GM13976 (cell line): ENCODE measurements at regions not wholly inside any gene's neighbourhood (a gene's known extent, or its start where the extent isn't known, plus 50 kb on each side); places are given as distances from the start of the nearest gene placed in this dataset.

Experiments
- DNase-seq: peaks from one replicate; pipeline ENCODE4 v3.0.0; 2012; ENCODE audit warnings: low spot score
- CTCF ChIP-seq: IDR thresholded peaks from 2 replicates; pipeline ENCODE4 v1.5.1; 2012; ENCODE audit warnings: borderline replicate concordance, mild to moderate bottlenecking; ENCODE audit not compliant: insufficient read depth; ENCODE audit errors: extremely low read depth, missing control alignments, control extremely low read depth
- in situ Hi-C: fragments of 300-500 bp; cut with MboI; formaldehyde crosslinking; loops from one replicate; pipeline ENCODE4 v1.12.0; 2022; ENCODE audit warnings: low sequenced_read_pairs, mixed read lengths, inconsistent platforms; ENCODE audit not compliant: unreplicated experiment

- in situ Hi-C loops = no loop called here
- no peak for DNase-seq
- no peak for TF ChIP-seq CTCF
Measured at GRCh38 chr12:107327651-107328182, 234.4 kb upstream of the CRY1 start.

- DNase-seq = no peak
- TF ChIP-seq CTCF = no peak
Measured at GRCh38 chr12:107328442-107329133, 235.2 kb upstream of the CRY1 start.

DNA sequence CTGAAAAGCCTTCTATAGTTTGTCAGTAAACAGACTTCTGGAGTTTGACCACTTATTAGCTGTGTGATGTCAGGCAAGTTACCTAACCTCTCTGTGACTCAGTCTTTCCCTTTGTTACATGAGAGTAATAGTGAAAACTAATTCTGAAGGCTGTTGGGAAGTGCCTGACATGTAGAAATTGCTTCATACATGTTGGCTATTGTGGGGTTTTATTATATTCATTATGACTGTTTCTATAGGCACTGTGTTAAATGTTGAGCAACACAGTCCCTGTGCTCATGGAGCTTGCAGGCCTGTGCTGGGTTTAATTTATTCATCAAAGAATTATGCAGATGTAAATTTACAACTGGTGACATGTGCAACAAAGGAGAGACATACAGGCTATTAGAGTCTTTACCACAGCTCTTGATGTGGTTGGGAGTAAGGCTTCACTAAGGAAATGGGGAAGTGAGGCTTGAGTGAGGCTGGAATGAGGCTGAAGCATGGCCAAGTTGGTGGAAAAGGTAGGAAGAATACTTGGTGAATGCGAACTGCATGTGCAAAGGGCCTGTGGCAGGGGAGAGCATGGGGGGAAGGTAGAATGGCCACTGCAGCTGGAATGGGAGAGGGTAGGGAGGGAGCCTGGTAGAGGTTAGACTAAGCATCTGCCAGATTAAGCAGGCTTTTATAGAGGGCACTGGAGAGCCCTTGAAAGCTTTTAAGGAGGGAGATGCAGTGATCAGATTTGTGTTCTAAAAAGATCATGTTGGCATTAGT, 236.4 kb upstream of the CRY1 start:
- DNase-seq = no peak
- TF ChIP-seq CTCF = no peak
- in situ Hi-C loops = no loop called here

More at GRCh38 chr12:107328442-107329133, 235.2 kb upstream of the CRY1 start:
- in situ Hi-C loops = no loop called here

DNA sequence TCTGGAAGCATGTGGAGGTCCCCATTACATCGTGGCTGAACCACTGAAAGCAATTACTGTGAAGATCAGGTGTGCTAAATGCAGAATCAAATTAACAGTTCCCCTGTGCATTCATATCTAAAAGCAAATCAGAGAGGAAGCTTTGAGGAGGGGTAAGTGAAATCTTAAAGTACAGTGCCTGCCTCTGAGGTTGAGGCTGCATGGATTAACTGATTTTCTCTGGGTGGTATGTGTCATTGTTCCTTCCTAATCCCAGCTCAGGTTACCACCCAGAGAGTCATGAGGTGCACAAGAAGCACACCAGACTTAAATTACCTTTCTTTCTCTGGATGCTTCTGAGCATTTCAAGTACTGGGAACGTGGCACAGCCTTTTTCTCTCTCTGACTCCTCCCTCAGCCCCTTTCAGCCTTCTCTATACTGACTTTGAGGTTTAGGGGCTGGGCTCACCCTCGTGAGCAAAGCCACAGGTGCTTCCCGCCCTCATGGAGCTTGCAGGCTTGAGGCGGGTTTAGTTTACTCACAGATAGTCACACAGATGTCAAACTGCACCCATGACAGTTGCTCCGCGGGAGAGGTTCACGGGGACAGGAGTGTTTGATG, 237.6 kb upstream of the CRY1 start:
- DNase-seq = no peak
- in situ Hi-C loops = no loop called here
- TF ChIP-seq CTCF = no peak

DNA sequence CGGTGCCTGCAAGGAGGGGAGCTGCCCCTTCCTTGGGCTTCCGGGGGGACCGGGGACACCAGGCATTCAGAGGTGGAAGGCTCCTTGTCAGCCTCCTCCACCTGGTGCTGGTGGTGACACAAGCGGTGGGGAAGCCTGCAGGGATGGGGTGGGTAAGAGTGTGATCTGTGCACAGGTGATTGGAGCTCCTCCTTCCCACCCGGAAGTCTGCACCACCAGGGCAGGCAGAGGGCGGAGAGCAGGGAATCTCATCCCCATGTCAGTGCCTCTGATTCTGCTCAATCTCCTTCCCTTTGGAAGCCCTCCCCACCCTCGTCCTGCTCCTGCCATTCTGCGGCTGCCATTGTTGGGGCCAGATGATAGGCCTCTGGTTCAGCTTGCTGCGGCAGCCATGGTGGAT, 238.1 kb upstream of the CRY1 start:
- no peak for TF ChIP-seq CTCF
- in situ Hi-C loops = no loop called here
- no peak for DNase-seq

- in situ Hi-C loops = no loop called here
- TF ChIP-seq CTCF = no peak
- no peak for DNase-seq
Measured at GRCh38 chr12:107331912-107332311, 238.6 kb upstream of the CRY1 start.
